Superior temporal gyrus (tissue), 1 donor: ENCODE measurements at regions not wholly inside any gene's neighbourhood (a gene's known extent, or its start where the extent isn't known, plus 50 kb on each side); places are given as distances from the start of the nearest gene placed in this dataset.
"Not testable (repeated sequence)": the region's sequence is repeated elsewhere in the genome, so short reads cannot be mapped to it uniquely, and the experiment has no call there.

Source experiments
- DNase-seq: peaks from one replicate; pipeline ENCODE4 v3.0.0-alpha.2; 2016; ENCODE audit errors: extremely low spot score

- DNase-seq, result not testable (repeated sequence)
These were observed 54.0 kb downstream of the CYP26A1 start for GRCh38 chr10:93127642-93128215.

GRCh38 chr10:93131986-93132385 is 58.3 kb downstream of the CYP26A1 start:
- DNase-seq, result no peak

DNA sequence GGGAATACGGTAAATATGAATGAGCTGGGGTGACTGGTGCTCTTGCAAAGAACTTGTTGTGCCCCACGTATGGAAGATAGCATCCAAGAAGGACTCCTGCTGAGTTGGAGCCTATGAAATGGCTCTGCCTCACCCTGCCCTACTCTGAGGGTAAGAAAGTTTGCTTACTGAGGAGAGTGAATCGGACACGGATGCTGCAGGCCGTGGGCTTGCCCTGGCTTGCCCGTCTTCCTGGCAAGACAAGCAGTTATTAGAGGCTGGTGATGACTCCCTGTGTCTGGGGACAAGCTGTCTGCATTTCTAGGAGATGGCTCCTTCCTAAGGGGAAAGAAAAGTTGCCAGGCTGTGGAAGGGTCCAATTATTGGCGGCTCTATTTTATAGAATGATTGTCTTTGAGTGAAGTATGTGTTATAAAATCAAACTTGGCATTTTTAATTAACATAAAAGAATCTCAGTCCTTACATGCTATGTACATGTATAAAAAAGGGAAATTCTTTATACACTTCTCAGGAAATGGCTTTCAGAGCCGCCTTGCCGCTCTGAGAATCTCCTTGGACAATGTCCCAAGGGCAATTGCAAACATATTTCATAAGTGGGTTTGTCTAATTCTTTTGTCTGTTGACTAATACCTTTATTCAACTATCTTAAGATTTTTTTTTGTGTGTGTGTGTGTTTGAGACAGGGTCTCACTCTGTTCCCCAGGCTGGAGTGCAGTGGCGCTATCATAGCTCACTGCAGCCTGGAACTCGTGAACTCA is 64.6 kb downstream of the CYP26A1 start:
- DNase-seq, result no peak

GRCh38 chr10:93139059-93139655 is 65.5 kb downstream of the CYP26A1 start:
- no peak for DNase-seq

GRCh38 chr10:93142534-93142933 is 68.8 kb downstream of the CYP26A1 start:
- DNase-seq, result no peak

DNA sequence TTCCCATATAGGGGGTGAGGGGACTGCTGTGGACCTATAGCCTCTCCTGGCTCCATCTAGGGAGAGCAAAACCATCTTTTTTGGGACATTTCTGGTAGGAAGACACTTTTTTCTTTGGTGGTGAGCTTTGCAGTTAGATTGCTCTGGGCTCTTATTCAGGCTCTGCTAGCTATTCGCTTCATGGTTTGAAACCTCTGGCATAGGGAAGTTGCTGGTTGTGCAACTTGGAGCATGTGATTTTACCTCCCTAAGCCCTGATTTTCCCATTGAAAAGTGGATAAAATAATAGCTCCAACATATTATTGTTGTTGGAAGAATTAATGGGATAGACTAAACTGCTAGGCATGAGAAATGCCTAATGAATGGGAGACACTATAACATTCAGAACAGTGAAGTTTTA is 69.6 kb downstream of the CYP26A1 start:
- no peak for DNase-seq

DNA sequence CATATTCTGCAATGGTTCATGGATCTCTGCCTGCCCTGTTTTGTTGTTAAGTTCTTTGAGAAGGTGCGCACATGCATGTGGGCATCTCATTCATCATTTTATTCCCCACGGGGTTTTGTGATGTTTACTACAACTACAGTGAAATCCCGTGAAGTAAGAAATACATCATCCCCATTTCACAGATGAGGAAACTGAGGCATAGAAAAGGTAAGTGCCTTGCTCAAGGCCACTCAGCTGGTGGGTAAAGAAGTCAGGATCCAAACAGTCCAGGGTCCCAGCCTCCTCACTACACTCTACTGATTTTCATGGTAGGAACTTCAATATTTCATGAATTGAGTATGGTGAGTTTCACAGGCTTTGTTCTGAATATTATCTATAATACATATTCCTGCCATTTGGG is 72.6 kb downstream of the CYP26A1 start:
- no peak for DNase-seq

DNA sequence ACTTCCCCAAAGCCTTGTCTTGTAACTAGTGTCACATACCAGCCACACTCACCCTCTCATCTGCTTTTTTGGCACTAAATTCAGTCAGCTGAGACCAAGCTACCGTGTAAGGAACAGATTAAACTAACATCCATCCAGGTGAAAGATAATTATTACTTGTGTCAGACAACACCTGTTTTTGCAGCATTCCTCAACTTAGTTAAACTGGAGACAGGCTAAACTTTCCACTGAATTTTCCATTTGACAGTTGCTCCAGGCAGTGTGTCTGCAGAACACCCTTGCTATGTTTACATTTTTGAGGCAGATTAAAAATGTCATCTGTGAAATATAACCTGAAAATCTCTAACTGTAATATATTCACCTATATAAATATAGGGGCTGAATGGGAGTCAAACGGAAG is 73.6 kb downstream of the CYP26A1 start:
- no peak for DNase-seq

- DNase-seq, result no peak
These were observed 74.8 kb downstream of the CYP26A1 start for GRCh38 chr10:93148476-93148875.

- DNase-seq, result no peak
These were observed 76.1 kb downstream of the CYP26A1 start for GRCh38 chr10:93149761-93150160.

DNA sequence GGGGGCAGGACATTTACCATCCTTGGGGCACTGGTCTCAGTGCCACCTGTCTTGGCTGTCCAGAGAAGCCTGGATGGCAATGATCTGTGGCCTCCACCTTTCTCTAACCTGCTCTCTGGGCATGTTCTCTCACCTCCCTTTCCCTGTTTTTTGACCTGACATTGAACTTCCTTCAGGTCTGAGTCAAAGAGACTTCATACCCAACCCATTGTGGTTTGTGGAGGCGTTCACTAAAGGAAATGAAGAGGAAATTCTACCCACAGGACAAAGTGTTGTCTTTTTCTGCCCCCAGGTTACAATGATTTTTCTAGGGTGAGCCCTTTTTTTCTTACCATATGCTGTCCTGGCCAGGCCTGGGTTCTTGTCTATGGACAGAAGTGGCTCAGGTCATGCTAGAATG is 76.6 kb downstream of the CYP26A1 start:
- no peak for DNase-seq

GRCh38 chr10:93150990-93151547 is 77.4 kb downstream of the CYP26A1 start:
- no peak for DNase-seq

DNA sequence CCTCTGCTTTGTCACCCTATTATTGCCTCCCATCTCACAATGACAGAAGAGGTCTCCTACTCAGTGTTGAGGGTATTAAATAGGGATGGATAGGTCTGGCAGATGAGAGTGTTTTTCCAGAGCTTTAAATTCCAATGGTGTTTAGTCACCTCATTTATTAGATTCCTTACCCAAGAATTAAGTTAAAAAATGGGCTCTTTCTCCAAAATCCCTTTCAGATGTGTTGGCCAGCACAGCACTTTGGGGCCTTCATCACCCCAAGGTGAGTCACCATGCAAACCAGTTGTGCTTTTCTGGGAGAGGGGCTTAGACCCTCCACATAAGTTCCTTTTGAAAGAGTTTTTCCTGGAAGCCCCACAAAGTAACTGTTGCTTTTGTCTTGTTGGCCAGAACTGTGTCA is 78.4 kb downstream of the CYP26A1 start:
- DNase-seq, result no peak

DNA sequence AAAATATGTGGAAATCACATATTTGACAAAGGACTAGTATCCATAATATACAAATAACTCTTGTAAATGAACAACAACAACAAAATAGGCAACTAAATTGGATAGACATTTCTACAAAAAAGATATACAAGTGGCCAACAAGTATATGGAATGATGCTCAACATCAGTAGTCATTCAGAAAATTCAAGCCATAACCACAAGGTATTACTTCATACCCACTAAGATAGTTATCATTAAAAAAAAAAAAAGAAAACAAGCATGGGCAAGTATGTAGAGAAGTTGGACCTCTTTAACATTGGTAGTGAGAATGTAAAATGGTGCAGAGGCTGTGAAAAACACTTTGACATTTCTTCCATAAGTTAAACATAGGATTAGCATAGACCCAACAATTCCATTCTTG is 80.8 kb downstream of the CYP26A1 start:
- no peak for DNase-seq

GRCh38 chr10:93160140-93160539 is 86.4 kb downstream of the CYP26A1 start:
- no peak for DNase-seq

DNA sequence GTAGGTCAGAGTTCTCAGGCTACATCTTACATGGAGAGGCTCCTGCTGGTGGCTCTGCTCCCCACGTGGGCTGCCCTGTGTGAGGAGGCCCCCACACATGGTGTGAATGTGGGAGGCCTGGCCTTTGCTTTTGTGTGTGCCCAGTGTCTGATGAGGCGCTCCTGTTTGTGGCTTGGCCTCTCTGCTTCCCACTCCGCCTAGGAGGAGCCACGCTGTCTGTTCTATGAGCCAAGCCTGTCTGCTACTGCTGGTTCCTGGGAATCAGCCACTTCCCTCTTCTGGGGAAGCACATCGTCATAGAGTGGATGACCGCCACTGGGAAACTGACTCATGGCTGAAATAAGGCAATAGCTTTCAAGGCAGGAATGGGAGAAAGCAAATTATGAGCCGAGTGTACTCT is 87.1 kb downstream of the CYP26A1 start:
- no peak for DNase-seq

DNA sequence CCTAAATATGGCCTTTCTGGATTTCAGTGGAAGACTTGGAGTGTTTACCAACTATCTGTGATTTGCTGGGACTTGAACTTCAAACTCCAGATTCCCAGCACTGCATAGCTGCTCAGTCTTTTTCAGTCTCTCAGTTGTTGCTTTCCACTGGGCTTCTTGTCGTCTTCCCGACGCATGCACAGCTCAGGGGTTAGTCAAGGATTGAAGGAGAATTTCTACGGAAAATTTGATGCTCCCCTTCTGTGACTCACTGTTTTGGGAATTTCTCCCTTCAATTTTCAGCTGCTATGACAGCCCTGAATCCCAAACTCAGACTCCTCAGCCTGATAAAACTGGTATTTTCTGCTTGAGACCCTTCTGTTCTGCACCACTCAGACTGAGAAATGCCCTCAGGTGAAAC is 91.7 kb downstream of the CYP26A1 start:
- no peak for DNase-seq

GRCh38 chr10:93166134-93166533 is 92.4 kb downstream of the CYP26A1 start:
- no peak for DNase-seq

DNA sequence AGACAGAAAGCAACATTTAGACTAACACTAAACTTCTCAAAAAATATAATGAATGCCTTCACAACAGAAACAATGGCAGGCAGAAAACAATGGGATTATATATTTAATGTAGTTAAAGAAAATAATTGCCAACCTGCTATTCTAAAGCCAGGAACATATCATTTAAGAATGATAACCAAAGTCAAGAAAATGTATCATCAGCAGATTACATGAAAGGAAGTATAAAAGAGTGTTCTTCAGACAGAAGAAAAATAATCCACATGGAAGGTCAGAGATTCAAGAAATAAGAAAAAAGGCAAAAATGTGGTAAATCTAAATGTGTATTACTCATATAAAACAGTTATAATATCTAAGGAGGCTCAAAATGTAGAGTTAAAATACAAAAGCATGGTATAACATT is 98.1 kb downstream of the CYP26A1 start:
- no peak for DNase-seq

DNA sequence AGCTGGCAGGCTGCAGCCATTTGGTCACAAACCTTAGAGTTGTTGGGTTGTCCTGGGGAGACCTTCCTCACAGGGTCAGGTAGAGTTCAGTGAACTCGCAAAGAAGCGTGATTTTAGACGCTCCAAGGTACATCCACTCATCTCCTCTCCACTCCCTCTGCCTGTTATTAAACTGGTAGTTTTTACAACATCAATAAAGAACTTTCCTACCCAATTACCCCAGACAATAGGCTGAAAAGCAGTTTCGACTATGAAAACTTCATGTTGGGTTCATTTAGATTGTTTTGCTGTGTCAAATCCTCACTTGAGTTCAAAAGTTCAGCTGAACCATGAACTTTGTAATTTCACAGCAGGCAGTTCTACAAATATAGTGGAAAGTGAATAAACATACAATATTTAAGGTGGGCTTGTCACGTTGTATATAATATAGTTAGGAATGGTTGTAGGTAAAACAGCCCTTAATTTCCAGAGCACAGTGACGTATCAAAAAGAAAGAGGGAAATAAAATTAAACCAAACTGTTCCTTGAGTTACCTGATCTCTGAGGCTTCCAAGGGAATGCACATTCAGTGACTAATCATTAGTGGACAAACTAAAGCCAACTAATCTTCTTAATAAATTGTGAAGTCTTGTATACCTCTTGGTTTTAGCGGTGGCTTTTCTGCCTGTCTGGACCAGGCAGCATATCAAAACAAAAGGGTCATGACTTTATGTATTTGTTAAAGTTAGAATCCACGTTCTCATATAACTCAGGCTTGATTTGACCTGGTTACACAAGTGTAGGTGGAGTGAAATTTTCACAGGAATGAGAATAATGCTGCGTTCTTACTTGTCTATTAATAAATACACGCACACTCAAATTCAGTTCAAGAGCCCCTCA is 100.5 kb downstream of the CYP26A1 start:
- no peak for DNase-seq

GRCh38 chr10:93175490-93175889 is 101.8 kb downstream of the CYP26A1 start:
- DNase-seq, result no peak

GRCh38 chr10:93177511-93177910 is 103.8 kb downstream of the CYP26A1 start:
- no peak for DNase-seq
